Endothelial cell of umbilical vein (primary cell): ENCODE measurements at regions not wholly inside any gene's neighbourhood (a gene's known extent, or its start where the extent isn't known, plus 50 kb on each side); places are given as distances from the start of the nearest gene placed in this dataset.
"Not testable (repeated sequence)": the region's sequence is repeated elsewhere in the genome, so short reads cannot be mapped to it uniquely, and the experiment has no call there.

Source experiments
- BruUV-seq: library from RNA; stranded (reverse); fragments of 400-500 nt; replicated peaks from 2 replicates; lab custom pipeline; 2021; lab: Mats Ljungman, UMichigan
- CTCF ChIA-PET: fragments of 300-600, 350-600 bp; sonication (Branson Sonifier 250); formaldehyde crosslinking; loops from one replicate; lab custom pipeline; 2021; ENCODE audit warnings: antibody characterized with exemption, inconsistent platforms; lab: Charles Lee
- POLR2A ChIA-PET: fragments of 300-600, 350-600 bp; sonication (Branson Sonifier 250); formaldehyde crosslinking; loops from one replicate; lab custom pipeline; 2021; ENCODE audit warnings: antibody characterized with exemption, inconsistent platforms; lab: Charles Lee
- DNase-seq: peaks from one replicate; pipeline ENCODE4 v3.0.0-alpha.2; 2011; ENCODE audit warnings: low read depth, low spot score
- FAIRE-seq: peaks from 2 replicates; lab custom pipeline; 2011; peaks lifted over from hg19 to GRCh38; lab: Jason Lieb, UNC
- H2AFZ ChIP-seq: 2 replicates; pipeline ENCODE4 v1.6.0; 2012; ENCODE audit warnings: low read depth, low read length, control low read depth, inconsistent platforms
- H3K27ac ChIP-seq: 2 replicates; pipeline ENCODE4 v1.5.1; 2011; ENCODE audit warnings: low read depth, mild to moderate bottlenecking, control low read depth, low read length, moderate library complexity; ENCODE audit not compliant: insufficient read depth
- H3K27me3 ChIP-seq, 2 experiments: 2 replicates each; pipeline versions ENCODE4 v1.6.0 to v1.6.1; 2011; ENCODE audit warnings: low read length in 2 of 2, mixed read lengths in 1 of 2; ENCODE audit not compliant: control insufficient read depth in 2 of 2, insufficient read depth in 2 of 2
- H3K36me3 ChIP-seq, 2 experiments: 2 replicates in 1 of 2; 3 replicates in 1 of 2; pipeline ENCODE4 v1.5.1; 2011; ENCODE audit warnings: low read length in 2 of 2, mild to moderate bottlenecking in 1 of 2, moderate library complexity in 1 of 2; ENCODE audit not compliant: control insufficient read depth in 2 of 2, insufficient read depth in 2 of 2; ENCODE audit errors: extremely low read depth in 1 of 2
- H3K4me1 ChIP-seq: 3 replicates; pipeline ENCODE4 v1.5.1; 2011; ENCODE audit warnings: mild to moderate bottlenecking, low read length; ENCODE audit not compliant: control insufficient read depth, insufficient read depth; ENCODE audit errors: extremely low read depth
- H3K4me2 ChIP-seq: 2 replicates; pipeline ENCODE4 v1.6.1; 2011; ENCODE audit warnings: low read length, control low read depth, mixed read lengths; ENCODE audit not compliant: insufficient read depth
- H3K4me3 ChIP-seq, 3 experiments: fragments of 200-600 bp in 1 of 3; sonication (generic), shearing (Covaris generic) in 1 of 3; replicated peaks in 1 of 3; 2 replicates each; pipeline ENCODE4 v1.5.1; 2011 to 2016; ENCODE audit warnings: control low read depth in 3 of 3, low read length in 3 of 3, mild to moderate bottlenecking in 2 of 3, inconsistent platforms in 1 of 3, low read depth in 1 of 3, moderate library complexity in 1 of 3; ENCODE audit not compliant: insufficient read depth in 1 of 3
- H3K79me2 ChIP-seq: 2 replicates; pipeline ENCODE4 v1.6.0; 2012; ENCODE audit warnings: low read length, inconsistent platforms; ENCODE audit not compliant: control insufficient read depth, insufficient read depth
- H3K9ac ChIP-seq: replicated peaks from 2 replicates; pipeline ENCODE3; 2011; ENCODE audit warnings: low read length, control low read depth; ENCODE audit not compliant: insufficient read depth; ENCODE audit errors: extremely low read depth
- H3K9me1 ChIP-seq: replicated peaks from 3 replicates; pipeline ENCODE4 v1.6.0; 2011; ENCODE audit warnings: mild to moderate bottlenecking, low read length; ENCODE audit not compliant: control insufficient read depth, insufficient read depth; ENCODE audit errors: extremely low read depth
- H3K9me3 ChIP-seq: replicated peaks from 2 replicates; pipeline ENCODE4 v1.5.1; 2012; ENCODE audit warnings: low read length, inconsistent platforms; ENCODE audit not compliant: control insufficient read depth, insufficient read depth
- H4K20me1 ChIP-seq: replicated peaks from 2 replicates; pipeline ENCODE3; 2011; ENCODE audit warnings: mild to moderate bottlenecking, low read length; ENCODE audit not compliant: control insufficient read depth, insufficient read depth; ENCODE audit errors: extremely low read depth
- dilution Hi-C: fragments of 300-500 bp; cut with MboI; formaldehyde crosslinking; loops from one replicate; pipeline ENCODE4 v1.15.0; 2019; ENCODE audit warnings: low sequenced_read_pairs; ENCODE audit not compliant: extremely low pct_ligation_motif_present
- intact Hi-C: fragments of 100-400 bp; cut with micrococcal nuclease; formaldehyde crosslinking; loops from one replicate; pipeline ENCODE4 v1.10.0; 2022

GRCh38 chr1:61547302-61547701, 177.6 kb downstream of the TM2D1 start:
- H3K4me3 ChIP-seq, H3K27me3 ChIP-seq, BruUV-seq, H2AFZ ChIP-seq, FAIRE-seq, DNase-seq, H3K9ac ChIP-seq, H3K79me2 ChIP-seq, H3K4me1 ChIP-seq, H3K27ac ChIP-seq, H3K4me2 ChIP-seq, H3K9me3 ChIP-seq, intact Hi-C loops, H3K9me1 ChIP-seq, H3K36me3 ChIP-seq, H4K20me1 ChIP-seq, POLR2A ChIA-PET, dilution Hi-C loops: not testable (repeated sequence)
- CTCF ChIA-PET = interaction anchor here (1.0 to 2.5 kb wide), 3 partner anchors 9 to 83 kb away, joined by 3 to 9 read pairs (median 3); no protein-coding TSS in a partner anchor

GRCh38 chr1:61544870-61545269, 180.1 kb downstream of the TM2D1 start:
- FAIRE-seq, H2AFZ ChIP-seq, H3K27ac ChIP-seq, H3K4me2 ChIP-seq, H3K27me3 ChIP-seq, H3K79me2 ChIP-seq, intact Hi-C loops, dilution Hi-C loops, BruUV-seq, H3K9ac ChIP-seq, H3K9me1 ChIP-seq, DNase-seq, POLR2A ChIA-PET, H3K4me1 ChIP-seq, H3K4me3 ChIP-seq, H4K20me1 ChIP-seq, H3K9me3 ChIP-seq, H3K36me3 ChIP-seq: not testable (repeated sequence)
- CTCF ChIA-PET = interaction anchor here (1.3 kb wide), 1 partner anchor 43 kb away, joined by 3 read pairs; no protein-coding TSS in a partner anchor

GRCh38 chr1:61543498-61543897, 181.4 kb downstream of the TM2D1 start:
- dilution Hi-C loops, CTCF ChIA-PET, H3K4me1 ChIP-seq, H2AFZ ChIP-seq, BruUV-seq, H3K27me3 ChIP-seq, H3K36me3 ChIP-seq, H3K9me1 ChIP-seq, FAIRE-seq, H4K20me1 ChIP-seq, H3K4me3 ChIP-seq, H3K9me3 ChIP-seq, H3K79me2 ChIP-seq, H3K4me2 ChIP-seq, POLR2A ChIA-PET, DNase-seq, intact Hi-C loops, H3K27ac ChIP-seq, H3K9ac ChIP-seq: not testable (repeated sequence)
